Esophagus squamous epithelium (tissue), 4 donors: ENCODE measurements at regions not wholly inside any gene's neighbourhood (a gene's known extent, or its start where the extent isn't known, plus 50 kb on each side); places are given as distances from the start of the nearest gene placed in this dataset.

Source experiments
- POLR2A ChIP-seq, 4 donors: fragments of 450-650 bp; IDR thresholded peaks; one replicate each; pipeline ENCODE4 v1.6.1; 2017; ENCODE audit warnings: antibody characterized with exemption in 4 of 4, mild to moderate bottlenecking in 4 of 4, moderate library complexity in 3 of 4
- TF ChIP-seq, protein P1 (sequence below), 6 experiments: fragments of 450-650 bp in 4 of 6; fragments of 200-600 bp in 2 of 6; sonication (generic) in 2 of 6; IDR thresholded peaks; one replicate each; pipeline ENCODE4 v1.5.1; 2016 to 2019; ENCODE audit warnings: antibody characterized with exemption in 6 of 6, mild to moderate bottlenecking in 4 of 6, moderate library complexity in 4 of 6

DNA sequence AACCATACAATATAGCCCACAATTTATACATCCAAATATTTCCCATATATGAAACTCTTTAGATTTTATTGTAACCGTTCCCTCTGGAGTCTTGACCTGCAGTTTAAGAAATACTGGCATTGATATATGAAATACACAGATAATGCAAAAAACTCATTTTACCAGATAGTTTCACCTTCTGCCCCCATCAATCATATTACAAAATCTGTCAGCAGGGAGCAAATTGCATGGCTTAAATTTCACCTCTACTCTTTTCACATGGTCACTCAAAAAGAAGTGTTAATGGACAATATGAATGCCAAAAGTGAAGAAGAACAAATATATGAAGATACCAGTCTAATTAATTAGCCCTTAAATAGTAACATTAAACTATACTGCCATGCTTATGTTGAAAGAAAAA, 57.0 kb upstream of the TMEM106B start:
- TF ChIP-seq, protein P1, sequence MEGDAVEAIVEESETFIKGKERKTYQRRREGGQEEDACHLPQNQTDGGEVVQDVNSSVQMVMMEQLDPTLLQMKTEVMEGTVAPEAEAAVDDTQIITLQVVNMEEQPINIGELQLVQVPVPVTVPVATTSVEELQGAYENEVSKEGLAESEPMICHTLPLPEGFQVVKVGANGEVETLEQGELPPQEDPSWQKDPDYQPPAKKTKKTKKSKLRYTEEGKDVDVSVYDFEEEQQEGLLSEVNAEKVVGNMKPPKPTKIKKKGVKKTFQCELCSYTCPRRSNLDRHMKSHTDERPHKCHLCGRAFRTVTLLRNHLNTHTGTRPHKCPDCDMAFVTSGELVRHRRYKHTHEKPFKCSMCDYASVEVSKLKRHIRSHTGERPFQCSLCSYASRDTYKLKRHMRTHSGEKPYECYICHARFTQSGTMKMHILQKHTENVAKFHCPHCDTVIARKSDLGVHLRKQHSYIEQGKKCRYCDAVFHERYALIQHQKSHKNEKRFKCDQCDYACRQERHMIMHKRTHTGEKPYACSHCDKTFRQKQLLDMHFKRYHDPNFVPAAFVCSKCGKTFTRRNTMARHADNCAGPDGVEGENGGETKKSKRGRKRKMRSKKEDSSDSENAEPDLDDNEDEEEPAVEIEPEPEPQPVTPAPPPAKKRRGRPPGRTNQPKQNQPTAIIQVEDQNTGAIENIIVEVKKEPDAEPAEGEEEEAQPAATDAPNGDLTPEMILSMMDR (IDR thresholded peaks at IDR 0.05) = no peak
- no peak for TF ChIP-seq POLR2A (IDR thresholded peaks at IDR 0.05)
